H1 (cell line): ENCODE measurements at regions not wholly inside any gene's neighbourhood (a gene's known extent, or its start where the extent isn't known, plus 50 kb on each side); places are given as distances from the start of the nearest gene placed in this dataset.

Experiments
- CTCF ChIA-PET: fragments of 300-600 bp; sonication (Branson Sonifier 250); formaldehyde crosslinking; loops from one replicate; lab custom pipeline; 2021; ENCODE audit not compliant: partially characterized antibody; lab: Charles Lee
- POLR2A ChIA-PET: fragments of 300-600 bp; sonication (Branson Sonifier 250); formaldehyde crosslinking; loops from one replicate; lab custom pipeline; 2021; ENCODE audit warnings: inconsistent platforms; ENCODE audit not compliant: partially characterized antibody; lab: Charles Lee
- DNase-seq, 2 experiments: peaks; one replicate each; pipeline versions ENCODE4 v3.0.0 to v3.0.0-alpha.2; 2010 to 2022; ENCODE audit warnings: low spot score in 2 of 2, low read depth in 1 of 2, mixed read lengths in 1 of 2
- FAIRE-seq: peaks from 2 replicates; lab custom pipeline; 2011; peaks lifted over from hg19 to GRCh38; lab: Jason Lieb, UNC
- H2AFZ ChIP-seq: 2 replicates; pipeline ENCODE4 v1.8.1; 2012; ENCODE audit warnings: low read length, inconsistent platforms
- H2AK5ac ChIP-seq: 2 replicates; pipeline ENCODE4 v1.6.1; 2013; ENCODE audit warnings: low read depth, low read length
- H2BK120ac ChIP-seq: replicated peaks from 2 replicates; pipeline ENCODE3; 2013; ENCODE audit warnings: low read depth, low read length, inconsistent platforms
- H2BK12ac ChIP-seq: 2 replicates; pipeline ENCODE4 v1.6.1; 2013; ENCODE audit warnings: low read depth, low read length
- H2BK15ac ChIP-seq: 2 replicates; pipeline ENCODE4 v1.6.1; 2013; ENCODE audit warnings: low read length
- H2BK20ac ChIP-seq: 2 replicates; pipeline ENCODE4 v1.6.1; 2013; ENCODE audit warnings: low read length
- H2BK5ac ChIP-seq: 2 replicates; pipeline ENCODE4 v1.6.1; 2013; ENCODE audit warnings: low read depth, low read length
- H3K14ac ChIP-seq: 2 replicates; pipeline ENCODE4 v1.6.1; 2013; ENCODE audit warnings: inconsistent platforms; ENCODE audit not compliant: insufficient read length
- H3K18ac ChIP-seq: 2 replicates; pipeline ENCODE4 v1.6.1; 2013; ENCODE audit warnings: low read length; ENCODE audit errors: extremely low read depth
- H3K23ac ChIP-seq: 2 replicates; pipeline ENCODE4 v1.6.1; 2013; ENCODE audit warnings: inconsistent platforms; ENCODE audit not compliant: insufficient read length
- H3K23me2 ChIP-seq: 2 replicates; pipeline ENCODE4 v1.6.1; 2013; ENCODE audit warnings: low read depth, low read length
- H3K27ac ChIP-seq: 2 replicates; pipeline ENCODE4 v1.6.1; 2011; ENCODE audit warnings: low read depth, low read length, inconsistent platforms
- H3K27me3 ChIP-seq, 4 experiments: replicated peaks in 1 of 4; 1 replicate in 1 of 4; 2 replicates in 3 of 4; pipeline versions ENCODE4 v1.6.1 to v1.8.1; 2011 to 2013; ENCODE audit warnings: low read length in 3 of 4, mild to moderate bottlenecking in 3 of 4, inconsistent platforms in 2 of 4, mixed read lengths in 2 of 4, moderate library complexity in 1 of 4; ENCODE audit not compliant: control insufficient read depth in 3 of 4, insufficient read depth in 3 of 4; ENCODE audit errors: extremely low read depth in 1 of 4
- H3K36me3 ChIP-seq, 4 experiments: 2 replicates each; pipeline versions ENCODE4 v1.6.1 to v1.8.1; 2011 to 2013; ENCODE audit warnings: mild to moderate bottlenecking in 4 of 4, low read length in 3 of 4, moderate library complexity in 2 of 4, control low read depth in 1 of 4, inconsistent platforms in 1 of 4; ENCODE audit not compliant: insufficient read depth in 4 of 4, control insufficient read depth in 2 of 4
- H3K4ac ChIP-seq: replicated peaks from 2 replicates; pipeline ENCODE3; 2013; ENCODE audit warnings: low read length, low read depth, mixed read lengths, inconsistent platforms; ENCODE audit not compliant: insufficient read length
- H3K4me1 ChIP-seq, 4 experiments: replicated peaks in 1 of 4; 1 replicate in 1 of 4; 2 replicates in 3 of 4; pipeline versions ENCODE4 v1.6.1 to v1.8.1; 2011 to 2013; ENCODE audit warnings: low read length in 3 of 4, inconsistent platforms in 2 of 4, mixed read lengths in 1 of 4; ENCODE audit not compliant: insufficient read depth in 4 of 4, control insufficient read depth in 3 of 4
- H3K4me2 ChIP-seq, 2 experiments: 2 replicates each; pipeline versions ENCODE4 v1.6.1 to v1.8.1; 2011 to 2013; ENCODE audit warnings: low read depth in 2 of 2, low read length in 2 of 2, control low read depth in 1 of 2, inconsistent platforms in 1 of 2, mild to moderate bottlenecking in 1 of 2; ENCODE audit not compliant: insufficient read depth in 1 of 2
- H3K4me3 ChIP-seq, 4 experiments: fragments of 200-600, 300-600 bp in 1 of 4; sonication (generic), shearing (Covaris generic), sonication (Bioruptor Twin) in 1 of 4; 2 replicates each; pipeline versions ENCODE4 v1.5.1 to v1.8.1; 2011 to 2016; ENCODE audit warnings: low read length in 4 of 4, low read depth in 3 of 4, control low read depth in 2 of 4, inconsistent platforms in 2 of 4, mild to moderate bottlenecking in 2 of 4, mixed read lengths in 1 of 4, moderate library complexity in 1 of 4; ENCODE audit not compliant: insufficient read depth in 2 of 4; ENCODE audit errors: extremely low read depth in 1 of 4
- H3K56ac ChIP-seq: replicated peaks from 2 replicates; pipeline ENCODE3; 2013; ENCODE audit warnings: low read depth, mild to moderate bottlenecking, mixed read lengths, low read length, inconsistent platforms; ENCODE audit not compliant: insufficient read length
- H3K79me1 ChIP-seq: 2 replicates; pipeline ENCODE4 v1.6.1; 2013; ENCODE audit warnings: low read depth, low read length, control low read depth
- H3K79me2 ChIP-seq, 2 experiments: 2 replicates each; pipeline versions ENCODE4 v1.6.1 to v1.8.1; 2012 to 2013; ENCODE audit warnings: low read length in 2 of 2, mild to moderate bottlenecking in 2 of 2, inconsistent platforms in 1 of 2; ENCODE audit not compliant: insufficient read depth in 2 of 2, control insufficient read depth in 1 of 2
- H3K9ac ChIP-seq, 4 experiments: replicated peaks in 1 of 4; 1 replicate in 1 of 4; 2 replicates in 3 of 4; pipeline versions ENCODE4 v1.6.1 to v1.8.1; 2011 to 2013; ENCODE audit warnings: low read depth in 3 of 4, low read length in 3 of 4, control low read depth in 2 of 4, mild to moderate bottlenecking in 2 of 4, moderate library complexity in 2 of 4, inconsistent platforms in 1 of 4; ENCODE audit errors: extremely low read depth in 1 of 4
- H3K9me3 ChIP-seq, 2 experiments: 2 replicates each; pipeline versions ENCODE4 v1.6.1 to v1.8.1; 2012 to 2013; ENCODE audit warnings: mild to moderate bottlenecking in 2 of 2, moderate library complexity in 2 of 2, control low read depth in 1 of 2, inconsistent platforms in 1 of 2, low read depth in 1 of 2, low read length in 1 of 2, mixed read lengths in 1 of 2; ENCODE audit not compliant: insufficient read depth in 2 of 2
- H4K20me1 ChIP-seq, 2 experiments: replicated peaks in 1 of 2; 2 replicates each; pipeline versions ENCODE3 to v1.8.1; 2011 to 2013; ENCODE audit warnings: inconsistent platforms in 2 of 2, low read length in 2 of 2, mild to moderate bottlenecking in 1 of 2; ENCODE audit not compliant: insufficient read depth in 2 of 2, control insufficient read depth in 1 of 2
- H4K5ac ChIP-seq: 2 replicates; pipeline ENCODE4 v1.6.1; 2013; ENCODE audit warnings: low read length, low read depth, mixed read lengths, inconsistent platforms; ENCODE audit not compliant: insufficient read length
- H4K8ac ChIP-seq: 2 replicates; pipeline ENCODE4 v1.8.0; 2013; ENCODE audit warnings: mild to moderate bottlenecking, moderate library complexity, low read length, inconsistent platforms; ENCODE audit not compliant: insufficient read depth; ENCODE audit errors: extremely low read depth
- H4K91ac ChIP-seq: replicated peaks from 2 replicates; pipeline ENCODE3; 2013; ENCODE audit warnings: low read length, mixed read lengths, inconsistent platforms; ENCODE audit not compliant: insufficient read length
- EP300 ChIP-seq, 2 experiments: IDR thresholded peaks; 1 replicate in 1 of 2; 2 replicates in 1 of 2; pipeline ENCODE4 v1.6.1; 2011 to 2012; ENCODE audit warnings: low read depth in 2 of 2, low read length in 2 of 2, mild to moderate bottlenecking in 2 of 2, borderline replicate concordance in 1 of 2, inconsistent platforms in 1 of 2, moderate library complexity in 1 of 2
- NRF1 ChIP-seq: IDR thresholded peaks from 2 replicates; pipeline ENCODE4 v1.6.1; 2011; ENCODE audit warnings: mild to moderate bottlenecking, low read depth, low read length, improper control_type of control experiment
- POU5F1 ChIP-seq: IDR thresholded peaks from 2 replicates; pipeline ENCODE4 v1.6.1; 2011; ENCODE audit warnings: low read depth, mild to moderate bottlenecking, low read length, moderate library complexity
- RAD21 ChIP-seq, 2 experiments: IDR thresholded peaks in 1 of 2; conservative IDR thresholded peaks in 1 of 2; 2 replicates each; pipeline ENCODE4 v1.6.1; 2011; ENCODE audit warnings: low read depth in 2 of 2, low read length in 2 of 2, improper control_type of control experiment in 1 of 2, inconsistent platforms in 1 of 2, mild to moderate bottlenecking in 1 of 2, moderate library complexity in 1 of 2
- WGBS, 2 experiments: shearing (Covaris generic) in 1 of 2; methylation state at CpG; one replicate each; pipeline versions ENCODE4 v1.1.6 to v1.1.7; 2013 to 2015; ENCODE audit warnings: low lambda C conversion rate in 2 of 2, mixed read lengths in 2 of 2, inconsistent platforms in 1 of 2, low coverage in 1 of 2, missing lambda C conversion rate in 1 of 2; ENCODE audit not compliant: insufficient replicate concordance in 2 of 2, insufficient coverage in 1 of 2, insufficient read length in 1 of 2; ENCODE audit errors: extremely low coverage in 1 of 2, missing lambda C conversion rate in 1 of 2; 5-methylcytosine and 5-hydroxymethylcytosine counted together
- TF ChIP-seq, protein P1 (sequence below): IDR thresholded peaks from 2 replicates; pipeline ENCODE4 v1.6.1; 2012; ENCODE audit warnings: inconsistent platforms
- TF ChIP-seq, protein P2 (sequence below), 3 experiments: IDR thresholded peaks; 1 replicate in 2 of 3; 2 replicates in 1 of 3; pipeline versions ENCODE4 v1.5.1 to v1.6.1; 2011; ENCODE audit warnings: low read length in 3 of 3, mild to moderate bottlenecking in 3 of 3, inconsistent platforms in 2 of 3, low read depth in 1 of 3, moderate library complexity in 1 of 3; ENCODE audit not compliant: insufficient read depth in 1 of 3; ENCODE audit errors: control extremely low read depth in 1 of 3

GRCh38 chr3:54240-54639 is 142.3 kb upstream of the CHL1 start:
- Histone ChIP-seq H2BK120ac (no peak overlapping the region), H3K9me3 (no peaks in the 10 kb centered on the region), H4K5ac (no peak overlapping the region), H4K8ac (no peak overlapping the region), H3K27me3 (no peaks in the 10 kb centered on the region), H3K27ac (no peak overlapping the region), H3K79me2 (no peaks in the 10 kb centered on the region), H4K20me1 (no peaks in the 10 kb centered on the region), H3K79me1 (no peaks in the 10 kb centered on the region), H3K14ac (no peak overlapping the region), H3K4me2 (no peak overlapping the region), H2BK5ac (no peak overlapping the region), H2BK15ac (no peak overlapping the region), H2BK20ac (no peak overlapping the region), H3K4me1 (no peaks in the 10 kb centered on the region), H3K36me3 (no peaks in the 10 kb centered on the region), H4K91ac (no peak overlapping the region), H2AK5ac (no peak overlapping the region), H3K4me3 (no peak overlapping the region), H3K4ac (no peak overlapping the region), H3K18ac (no peak overlapping the region), H3K23ac (no peak overlapping the region), H2BK12ac (no peak overlapping the region), H2AFZ (no peak overlapping the region), H3K56ac (no peak overlapping the region), H3K9ac (no peak overlapping the region), H3K23me2 (no peaks in the 10 kb centered on the region)
- ChIA-PET POLR2A (interaction anchor here (0.6 kb wide), 1 partner anchor 55 kb away, joined by 3 read pairs; no protein-coding TSS in a partner anchor), CTCF (interaction anchor here (0.8 kb wide), 1 partner anchor 26 kb away, joined by 3 read pairs; no protein-coding TSS in a partner anchor)
- FAIRE-seq (peak; percentile 68), DNase-seq (no peak)
- 90% methylated on average over 5 of the region's 5 CpGs; no CpG with 5 or more reads in 1 of the 2 experiments for WGBS, 2 experiments
- peak in 1 of 2 experiments; percentile 12; a peak in 1 of 4 replicates for TF ChIP-seq RAD21 (IDR thresholded peaks at IDR 0.05 in 1 of 2, conservative IDR thresholded peaks at IDR 0.05 in 1 of 2; ENCODE audit: low read depth in 2 of 2, low read length in 2 of 2)
- TF ChIP-seq POU5F1 = no peak
- TF ChIP-seq, protein P1, sequence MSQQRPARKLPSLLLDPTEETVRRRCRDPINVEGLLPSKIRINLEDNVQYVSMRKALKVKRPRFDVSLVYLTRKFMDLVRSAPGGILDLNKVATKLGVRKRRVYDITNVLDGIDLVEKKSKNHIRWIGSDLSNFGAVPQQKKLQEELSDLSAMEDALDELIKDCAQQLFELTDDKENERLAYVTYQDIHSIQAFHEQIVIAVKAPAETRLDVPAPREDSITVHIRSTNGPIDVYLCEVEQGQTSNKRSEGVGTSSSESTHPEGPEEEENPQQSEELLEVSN = no peak
- no peak for TF ChIP-seq EP300 (IDR thresholded peaks at IDR 0.05; ENCODE audit: borderline replicate concordance in 1 of 2, low read depth in 2 of 2, low read length in 2 of 2)
- TF ChIP-seq, protein P2, sequence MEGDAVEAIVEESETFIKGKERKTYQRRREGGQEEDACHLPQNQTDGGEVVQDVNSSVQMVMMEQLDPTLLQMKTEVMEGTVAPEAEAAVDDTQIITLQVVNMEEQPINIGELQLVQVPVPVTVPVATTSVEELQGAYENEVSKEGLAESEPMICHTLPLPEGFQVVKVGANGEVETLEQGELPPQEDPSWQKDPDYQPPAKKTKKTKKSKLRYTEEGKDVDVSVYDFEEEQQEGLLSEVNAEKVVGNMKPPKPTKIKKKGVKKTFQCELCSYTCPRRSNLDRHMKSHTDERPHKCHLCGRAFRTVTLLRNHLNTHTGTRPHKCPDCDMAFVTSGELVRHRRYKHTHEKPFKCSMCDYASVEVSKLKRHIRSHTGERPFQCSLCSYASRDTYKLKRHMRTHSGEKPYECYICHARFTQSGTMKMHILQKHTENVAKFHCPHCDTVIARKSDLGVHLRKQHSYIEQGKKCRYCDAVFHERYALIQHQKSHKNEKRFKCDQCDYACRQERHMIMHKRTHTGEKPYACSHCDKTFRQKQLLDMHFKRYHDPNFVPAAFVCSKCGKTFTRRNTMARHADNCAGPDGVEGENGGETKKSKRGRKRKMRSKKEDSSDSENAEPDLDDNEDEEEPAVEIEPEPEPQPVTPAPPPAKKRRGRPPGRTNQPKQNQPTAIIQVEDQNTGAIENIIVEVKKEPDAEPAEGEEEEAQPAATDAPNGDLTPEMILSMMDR (IDR thresholded peaks at IDR 0.05; ENCODE audit: control extremely low read depth in 1 of 3, insufficient read depth in 1 of 3, low read depth in 1 of 3, low read length in 3 of 3) = peak in 2 of 3 experiments; percentile 7 to 26; a peak in 1 of 4 replicates
- no peak for TF ChIP-seq NRF1
